OCI-LY1 (cell line): ENCODE measurements at regions not wholly inside any gene's neighbourhood (a gene's known extent, or its start where the extent isn't known, plus 50 kb on each side); places are given as distances from the start of the nearest gene placed in this dataset.

ENCODE experiments used
- EZH2 ChIP-seq: fragments of 200-600 bp; sonication (generic), shearing (Covaris generic); IDR thresholded peaks from 2 replicates; pipeline ENCODE4 v1.8.0; 2017; ENCODE audit warnings: borderline replicate concordance, mixed run types, mild to moderate bottlenecking, antibody characterized with exemption, low read length, moderate library complexity, mixed read lengths
- TF ChIP-seq, protein P1 (sequence below): fragments of 200-600 bp; sonication (generic), shearing (Covaris generic); IDR thresholded peaks from 2 replicates; pipeline ENCODE4 v1.5.1; 2017; ENCODE audit warnings: mild to moderate bottlenecking, antibody characterized with exemption, low read length, moderate library complexity, mixed read lengths

DNA sequence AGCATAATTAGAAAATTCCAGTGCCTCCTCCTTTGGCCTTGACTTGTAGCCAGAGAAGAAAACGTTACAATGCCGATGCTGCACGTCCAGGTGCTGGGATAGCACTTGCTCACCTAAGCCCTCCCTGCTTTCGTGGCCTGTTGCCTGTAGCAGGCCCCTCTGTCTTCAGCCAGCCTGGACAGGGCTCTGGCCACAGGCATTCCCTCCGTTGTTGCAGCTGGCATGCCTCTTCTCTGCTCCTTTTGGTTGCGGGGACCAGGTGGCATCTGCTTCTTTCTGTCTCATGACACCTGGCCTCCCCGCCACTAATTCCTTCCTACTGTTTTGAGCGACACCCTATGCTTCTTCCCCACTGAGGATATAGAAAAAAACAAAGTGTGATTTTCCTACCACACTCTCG is 54.6 kb upstream of the MORC3 start:
- TF ChIP-seq EZH2 = no peak
- TF ChIP-seq, protein P1, sequence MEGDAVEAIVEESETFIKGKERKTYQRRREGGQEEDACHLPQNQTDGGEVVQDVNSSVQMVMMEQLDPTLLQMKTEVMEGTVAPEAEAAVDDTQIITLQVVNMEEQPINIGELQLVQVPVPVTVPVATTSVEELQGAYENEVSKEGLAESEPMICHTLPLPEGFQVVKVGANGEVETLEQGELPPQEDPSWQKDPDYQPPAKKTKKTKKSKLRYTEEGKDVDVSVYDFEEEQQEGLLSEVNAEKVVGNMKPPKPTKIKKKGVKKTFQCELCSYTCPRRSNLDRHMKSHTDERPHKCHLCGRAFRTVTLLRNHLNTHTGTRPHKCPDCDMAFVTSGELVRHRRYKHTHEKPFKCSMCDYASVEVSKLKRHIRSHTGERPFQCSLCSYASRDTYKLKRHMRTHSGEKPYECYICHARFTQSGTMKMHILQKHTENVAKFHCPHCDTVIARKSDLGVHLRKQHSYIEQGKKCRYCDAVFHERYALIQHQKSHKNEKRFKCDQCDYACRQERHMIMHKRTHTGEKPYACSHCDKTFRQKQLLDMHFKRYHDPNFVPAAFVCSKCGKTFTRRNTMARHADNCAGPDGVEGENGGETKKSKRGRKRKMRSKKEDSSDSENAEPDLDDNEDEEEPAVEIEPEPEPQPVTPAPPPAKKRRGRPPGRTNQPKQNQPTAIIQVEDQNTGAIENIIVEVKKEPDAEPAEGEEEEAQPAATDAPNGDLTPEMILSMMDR = no peak
